ENCODE measurements at regions not wholly inside any gene's neighbourhood (a gene's known extent, or its start where the extent isn't known, plus 50 kb on each side); places are given as distances from the start of the nearest gene placed in this dataset.
"Not testable (repeated sequence)": the region's sequence is repeated elsewhere in the genome, so short reads cannot be mapped to it uniquely, and the experiment has no call there.

GRCh38 chr15:69926721-69927120 lies 171.0 kb downstream of the TLE3 start:
- H3K79me2 ChIP-seq (ENCODE audit: low read depth) = no peaks in the 10 kb centered on the region
- H3K27ac ChIP-seq = no peak overlapping the region
- DNase-seq = no peak
- H3K36me3 ChIP-seq (ENCODE audit: low read depth) = no peaks in the 10 kb centered on the region
- no peak overlapping the region for H3K4me2 ChIP-seq
- H3K9me2 ChIP-seq (ENCODE audit: insufficient read depth) = no peaks in the 10 kb centered on the region
- ChIA-PET CTCF (interaction anchor here (0.6 kb wide), 1 partner anchor 335 kb away, joined by 4 read pairs; no protein-coding TSS in a partner anchor), POLR2A (ENCODE audit: unreplicated experiment) (interaction anchor here (0.6 to 0.7 kb wide), 2 partner anchors 55 to 930 kb away, joined by 3 to 4 read pairs; no protein-coding TSS in a partner anchor)
- no peak overlapping the region for H2AFZ ChIP-seq
- H3K27me3 ChIP-seq (ENCODE audit: insufficient read depth, low read depth) = no peaks in the 10 kb centered on the region
- no peaks in the 10 kb centered on the region; the same call in none of the 2 replicates for H3K9me3 ChIP-seq (ENCODE audit: insufficient read depth, low read depth)
- intact Hi-C loops (cut with micrococcal nuclease; ENCODE audit: unreplicated experiment) = no loop called here
- H4K20me1 ChIP-seq (ENCODE audit: insufficient read depth) = no peaks in the 10 kb centered on the region
- no TSS peak for BruUV-seq (replicated peaks)
- no peak overlapping the region for H3K4me3 ChIP-seq
- H3K4me1 ChIP-seq (replicated peaks; ENCODE audit: insufficient read depth) = peaks cover 10% of the 10 kb centered on the region
- no peaks in the 10 kb centered on the region for H3F3A ChIP-seq (ENCODE audit: insufficient read depth, low read depth)
- TF ChIP-seq CTCF (conservative IDR thresholded peaks at IDR 0.05) (no peak), EZH2 (IDR thresholded peaks at IDR 0.05; ENCODE audit: low read depth) (no peak)

GRCh38 chr15:69928890-69929289 lies 168.8 kb downstream of the TLE3 start:
- H3K9me2 ChIP-seq (ENCODE audit: insufficient read depth); DNase-seq; POLR2A ChIA-PET (ENCODE audit: unreplicated experiment); H3K9me3 ChIP-seq (ENCODE audit: insufficient read depth, low read depth); H4K20me1 ChIP-seq (ENCODE audit: insufficient read depth); BruUV-seq (replicated peaks); H3F3A ChIP-seq (ENCODE audit: insufficient read depth, low read depth); H3K36me3 ChIP-seq (ENCODE audit: low read depth); H3K27ac ChIP-seq; intact Hi-C loops (cut with micrococcal nuclease; ENCODE audit: unreplicated experiment); H3K27me3 ChIP-seq (ENCODE audit: insufficient read depth, low read depth); CTCF ChIA-PET; H3K4me2 ChIP-seq; H3K4me3 ChIP-seq; H3K79me2 ChIP-seq (ENCODE audit: low read depth); H2AFZ ChIP-seq: not testable (repeated sequence)
- H3K4me1 ChIP-seq (replicated peaks; ENCODE audit: insufficient read depth) = peaks cover 10% of the 10 kb centered on the region

GRCh38 chr15:69929905-69930630 lies 167.6 kb downstream of the TLE3 start:
- Histone ChIP-seq H3K9me2 (ENCODE audit: insufficient read depth) (no peaks in the 10 kb centered on the region), H3K36me3 (ENCODE audit: low read depth) (no peaks in the 10 kb centered on the region), H3K27ac (no peak overlapping the region), H3K4me2 (no peak overlapping the region), H3K79me2 (ENCODE audit: low read depth) (no peaks in the 10 kb centered on the region), H2AFZ (no peak overlapping the region), H3K4me1 (replicated peaks; ENCODE audit: insufficient read depth) (peaks cover 10% of the 10 kb centered on the region), H3F3A (ENCODE audit: insufficient read depth, low read depth) (no peaks in the 10 kb centered on the region), H4K20me1 (ENCODE audit: insufficient read depth) (no peaks in the 10 kb centered on the region), H3K27me3 (ENCODE audit: insufficient read depth, low read depth) (no peaks in the 10 kb centered on the region), H3K9me3 (ENCODE audit: insufficient read depth, low read depth) (no peaks in the 10 kb centered on the region), H3K4me3 (no peak overlapping the region)
- intact Hi-C loops (cut with micrococcal nuclease; ENCODE audit: unreplicated experiment) = no loop called here
- POLR2A ChIA-PET (ENCODE audit: unreplicated experiment) = interaction anchor here (0.8 kb wide), 1 partner anchor 267 kb away, joined by 8 read pairs; no protein-coding TSS in a partner anchor
- BruUV-seq (replicated peaks) = no TSS peak
- TF ChIP-seq EZH2 (IDR thresholded peaks at IDR 0.05; ENCODE audit: low read depth) = no peak
- CTCF ChIA-PET = no interaction called here
- peak in 1 of 2 experiments; percentile 43 for DNase-seq

- no peak overlapping the region for H3K4me2 ChIP-seq
- no peaks in the 10 kb centered on the region for H3K36me3 ChIP-seq (ENCODE audit: low read depth)
- H3K9me3 ChIP-seq (ENCODE audit: insufficient read depth, low read depth) = no peaks in the 10 kb centered on the region
- H3K9me2 ChIP-seq (ENCODE audit: insufficient read depth) = no peaks in the 10 kb centered on the region
- intact Hi-C loops (cut with micrococcal nuclease; ENCODE audit: unreplicated experiment) = no loop called here
- H3K4me3 ChIP-seq = no peak overlapping the region
- TF ChIP-seq EZH2 (IDR thresholded peaks at IDR 0.05; ENCODE audit: low read depth) (no peak), CTCF (conservative IDR thresholded peaks at IDR 0.05) (no peak)
- BruUV-seq (replicated peaks) = no TSS peak
- H3K27me3 ChIP-seq (ENCODE audit: insufficient read depth, low read depth) = no peaks in the 10 kb centered on the region
- DNase-seq = no peak
- H3F3A ChIP-seq (ENCODE audit: insufficient read depth, low read depth) = no peaks in the 10 kb centered on the region
- H2AFZ ChIP-seq = no peak overlapping the region
- H3K4me1 ChIP-seq (replicated peaks; ENCODE audit: insufficient read depth) = peaks cover 8% of the 10 kb centered on the region
- H3K79me2 ChIP-seq (ENCODE audit: low read depth) = no peaks in the 10 kb centered on the region
- H4K20me1 ChIP-seq (ENCODE audit: insufficient read depth) = no peaks in the 10 kb centered on the region
- ChIA-PET CTCF (no interaction called here), POLR2A (ENCODE audit: unreplicated experiment) (no interaction called here)
- no peak overlapping the region for H3K27ac ChIP-seq
Measured at GRCh38 chr15:69930754-69931153, 167.0 kb downstream of the TLE3 start.

Data from PC-9 (cell line).